ENCODE measurements at regions not wholly inside any gene's neighbourhood (a gene's known extent, or its start where the extent isn't known, plus 50 kb on each side); places are given as distances from the start of the nearest gene placed in this dataset.

GRCh38 chr2:198321522-198322088 lies 517.2 kb downstream of the PLCL1 start:
- H3K27me3 ChIP-seq, result peaks cover 0 to 5% (median 0%) of the 10 kb centered on the region in 3 donors

GRCh38 chr2:198316852-198317396 lies 512.5 kb downstream of the PLCL1 start:
- in situ Hi-C loops (cut with MboI; ENCODE audit: low sequenced_read_pairs in 4 of 4), result loop anchor here (10.0 to 25.0 kb wide), 4 partner anchors 1168 to 1428 kb away; no protein-coding TSS in a partner anchor

More at GRCh38 chr2:198321522-198322088, 517.2 kb downstream of the PLCL1 start:
- Histone ChIP-seq H3K9me3 (no peaks in the 10 kb centered on the region), H3K27ac (no peak overlapping the region), H3K4me1 (no peaks in the 10 kb centered on the region), H3K36me3 (no peaks in the 10 kb centered on the region), H3K4me3 (no peak overlapping the region)
- in situ Hi-C loops (cut with MboI; ENCODE audit: low sequenced_read_pairs in 4 of 4) (loop anchor here in 3 of 4 donors (25.0 kb wide), 2 partner anchors 1166 to 1416 kb away; no protein-coding TSS in a partner anchor), intact Hi-C loops (cut with DNase I; ENCODE audit: low total_unique reads) (no loop called here)
- DNase-seq (no peak), ATAC-seq (no peak)
- TF ChIP-seq POLR2A (IDR thresholded peaks at IDR 0.05), result no peak
- TF ChIP-seq, protein P1, sequence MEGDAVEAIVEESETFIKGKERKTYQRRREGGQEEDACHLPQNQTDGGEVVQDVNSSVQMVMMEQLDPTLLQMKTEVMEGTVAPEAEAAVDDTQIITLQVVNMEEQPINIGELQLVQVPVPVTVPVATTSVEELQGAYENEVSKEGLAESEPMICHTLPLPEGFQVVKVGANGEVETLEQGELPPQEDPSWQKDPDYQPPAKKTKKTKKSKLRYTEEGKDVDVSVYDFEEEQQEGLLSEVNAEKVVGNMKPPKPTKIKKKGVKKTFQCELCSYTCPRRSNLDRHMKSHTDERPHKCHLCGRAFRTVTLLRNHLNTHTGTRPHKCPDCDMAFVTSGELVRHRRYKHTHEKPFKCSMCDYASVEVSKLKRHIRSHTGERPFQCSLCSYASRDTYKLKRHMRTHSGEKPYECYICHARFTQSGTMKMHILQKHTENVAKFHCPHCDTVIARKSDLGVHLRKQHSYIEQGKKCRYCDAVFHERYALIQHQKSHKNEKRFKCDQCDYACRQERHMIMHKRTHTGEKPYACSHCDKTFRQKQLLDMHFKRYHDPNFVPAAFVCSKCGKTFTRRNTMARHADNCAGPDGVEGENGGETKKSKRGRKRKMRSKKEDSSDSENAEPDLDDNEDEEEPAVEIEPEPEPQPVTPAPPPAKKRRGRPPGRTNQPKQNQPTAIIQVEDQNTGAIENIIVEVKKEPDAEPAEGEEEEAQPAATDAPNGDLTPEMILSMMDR (IDR thresholded peaks at IDR 0.05 in 4 of 5, conservative IDR thresholded peaks at IDR 0.05 in 1 of 5), result no peak

GRCh38 chr2:198315791-198316630 lies 511.6 kb downstream of the PLCL1 start:
- TF ChIP-seq POLR2A (IDR thresholded peaks at IDR 0.05), result no peak
- TF ChIP-seq, protein P1 (IDR thresholded peaks at IDR 0.05 in 4 of 5, conservative IDR thresholded peaks at IDR 0.05 in 1 of 5), result no peak
- Histone ChIP-seq H3K27ac (no peak overlapping the region), H3K4me1 (no peaks in the 10 kb centered on the region), H3K27me3 (peaks cover 0 to 5% (median 0%) of the 10 kb centered on the region in 3 donors), H3K9me3 (no peaks in the 10 kb centered on the region), H3K4me3 (no peak overlapping the region), H3K36me3 (no peaks in the 10 kb centered on the region)
- in situ Hi-C loops (cut with MboI; ENCODE audit: low sequenced_read_pairs in 4 of 4), result loop anchor here (10.0 to 25.0 kb wide), 4 partner anchors 1169 to 1429 kb away; no protein-coding TSS in a partner anchor
- intact Hi-C loops (cut with DNase I; ENCODE audit: low total_unique reads), result loop anchor here (2.0 kb wide), 1 partner anchor 1173 kb away; no protein-coding TSS in a partner anchor
- DNase-seq (no peak), ATAC-seq (no peak)

More at GRCh38 chr2:198316852-198317396, 512.5 kb downstream of the PLCL1 start:
- Histone ChIP-seq H3K4me3 (no peak overlapping the region), H3K27ac (no peak overlapping the region), H3K9me3 (no peaks in the 10 kb centered on the region), H3K36me3 (no peaks in the 10 kb centered on the region), H3K27me3 (peaks cover 0 to 5% (median 0%) of the 10 kb centered on the region in 3 donors), H3K4me1 (no peaks in the 10 kb centered on the region)
- DNase-seq (no peak), ATAC-seq (no peak)
- TF ChIP-seq POLR2A (IDR thresholded peaks at IDR 0.05), result no peak
- TF ChIP-seq, protein P1 (IDR thresholded peaks at IDR 0.05 in 4 of 5, conservative IDR thresholded peaks at IDR 0.05 in 1 of 5), result no peak
- intact Hi-C loops (cut with DNase I; ENCODE audit: low total_unique reads), result no loop called here

DNA sequence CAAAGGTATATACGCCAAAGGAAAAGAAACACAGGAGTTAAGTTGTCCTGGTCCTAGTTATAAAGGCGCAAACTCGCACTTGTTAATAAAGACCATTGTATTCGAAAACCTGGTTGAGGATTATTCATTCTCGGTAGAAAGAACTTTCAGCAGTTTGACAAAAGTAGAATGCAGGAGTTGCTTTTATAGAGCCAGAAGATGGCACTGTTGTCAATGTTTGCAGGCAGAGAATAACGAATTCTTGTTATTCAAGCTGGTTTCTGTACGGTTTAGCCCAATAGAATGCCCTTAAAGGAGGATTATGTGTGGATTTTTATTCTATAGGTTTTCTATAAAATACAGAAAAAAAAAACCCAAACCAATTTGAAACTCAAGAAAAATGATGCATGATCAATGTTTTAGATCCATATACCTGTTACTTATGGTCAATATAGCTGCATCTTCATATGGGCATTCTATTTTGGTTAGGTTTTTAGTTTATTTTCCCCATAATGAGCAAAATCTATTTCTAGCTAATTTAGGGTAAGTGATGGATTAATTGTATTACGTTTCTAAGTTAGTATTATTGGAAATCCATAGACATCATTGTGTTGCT lies 510.3 kb downstream of the PLCL1 start:
- Histone ChIP-seq H3K4me3 (no peak overlapping the region), H3K9me3 (no peaks in the 10 kb centered on the region), H3K36me3 (no peaks in the 10 kb centered on the region), H3K4me1 (no peaks in the 10 kb centered on the region), H3K27ac (no peak overlapping the region), H3K27me3 (peaks cover 0 to 1% (median 0%) of the 10 kb centered on the region in 3 donors)
- no peak for TF ChIP-seq POLR2A (IDR thresholded peaks at IDR 0.05)
- TF ChIP-seq, protein P1 (IDR thresholded peaks at IDR 0.05 in 4 of 5, conservative IDR thresholded peaks at IDR 0.05 in 1 of 5), result peak in 3 of 5 experiments; percentile 27 to 49 (median 48)
- in situ Hi-C loops (cut with MboI; ENCODE audit: low sequenced_read_pairs in 4 of 4) (loop anchor here (10.0 to 25.0 kb wide), 4 partner anchors 1170 to 1430 kb away; no protein-coding TSS in a partner anchor), intact Hi-C loops (cut with DNase I; ENCODE audit: low total_unique reads) (loop anchor here (2.0 to 5.0 kb wide), 2 partner anchors 1174 to 1423 kb away; no protein-coding TSS in a partner anchor)
- DNase-seq (no peak), ATAC-seq (no peak)

Data from gastrocnemius medialis (tissue), 4 donors.